HEK293 (cell line): ENCODE measurements at regions not wholly inside any gene's neighbourhood (a gene's known extent, or its start where the extent isn't known, plus 50 kb on each side); places are given as distances from the start of the nearest gene placed in this dataset.

ENCODE experiments used
- BCL11A ChIP-seq: fragments of 450-650 bp; formaldehyde crosslinking; IDR thresholded peaks from 2 replicates; pipeline ENCODE4 v1.5.1; 2016; ENCODE audit warnings: low read depth, missing biosample characterization, missing genetic modification characterization
- CTCF ChIP-seq: fragments of 450-650 bp; formaldehyde crosslinking; IDR thresholded peaks from 2 replicates; pipeline ENCODE4 v1.5.1; 2016; ENCODE audit warnings: missing biosample characterization, missing genetic modification characterization
- PRDM10 ChIP-seq: fragments of 450-650 bp; formaldehyde crosslinking; IDR thresholded peaks from 2 replicates; pipeline ENCODE4 v1.5.1; 2016; ENCODE audit warnings: missing biosample characterization, missing genetic modification characterization
- ZNF184 ChIP-seq: fragments of 450-650 bp; IDR thresholded peaks from 2 replicates; pipeline ENCODE4 v1.5.1; 2018; ENCODE audit warnings: missing biosample characterization, mild to moderate bottlenecking, missing genetic modification characterization
- ZNF274 ChIP-seq, 2 experiments: fragments of 200-500 bp in 1 of 2; fragments of 450-650 bp in 1 of 2; sonication (Bioruptor generic) in 1 of 2; formaldehyde crosslinking in 1 of 2; IDR thresholded peaks; 2 replicates each; pipeline versions ENCODE4 v1.5.1 to v1.6.1; 2014 to 2016; ENCODE audit warnings: borderline replicate concordance in 1 of 2, inconsistent platforms in 1 of 2, low read length in 1 of 2, missing biosample characterization in 1 of 2, missing genetic modification characterization in 1 of 2
- ZNF423 ChIP-seq: fragments of 450-650 bp; formaldehyde crosslinking; IDR thresholded peaks from 2 replicates; pipeline ENCODE4 v1.5.1; 2016; ENCODE audit warnings: missing biosample characterization, missing genetic modification characterization
- ZNF449 ChIP-seq: fragments of 450-650 bp; formaldehyde crosslinking; IDR thresholded peaks from 2 replicates; pipeline ENCODE4 v1.5.1; 2017; ENCODE audit warnings: missing biosample characterization, mild to moderate bottlenecking, missing genetic modification characterization, moderate library complexity
- ZNF660 ChIP-seq: fragments of 450-650 bp; IDR thresholded peaks from 2 replicates; pipeline ENCODE4 v1.5.1; 2018; ENCODE audit warnings: missing biosample characterization, mild to moderate bottlenecking, missing genetic modification characterization
- ZNF704 ChIP-seq: fragments of 450-650 bp; formaldehyde crosslinking; IDR thresholded peaks from 2 replicates; pipeline ENCODE4 v1.5.1; 2016; ENCODE audit warnings: missing biosample characterization, missing genetic modification characterization
- ZNF791 ChIP-seq: fragments of 450-650 bp; formaldehyde crosslinking; IDR thresholded peaks from 2 replicates; pipeline ENCODE4 v1.5.1; 2016; ENCODE audit warnings: missing biosample characterization, missing genetic modification characterization
- TF ChIP-seq, protein P1 (sequence below): fragments of 450-650 bp; formaldehyde crosslinking; IDR thresholded peaks from 2 replicates; pipeline ENCODE4 v1.5.1; 2016; ENCODE audit warnings: missing biosample characterization, missing genetic modification characterization
- TF ChIP-seq, protein P2 (sequence below): fragments of 450-650 bp; formaldehyde crosslinking; IDR thresholded peaks from 2 replicates; pipeline ENCODE4 v1.5.1; 2016; ENCODE audit warnings: missing biosample characterization, missing genetic modification characterization

DNA sequence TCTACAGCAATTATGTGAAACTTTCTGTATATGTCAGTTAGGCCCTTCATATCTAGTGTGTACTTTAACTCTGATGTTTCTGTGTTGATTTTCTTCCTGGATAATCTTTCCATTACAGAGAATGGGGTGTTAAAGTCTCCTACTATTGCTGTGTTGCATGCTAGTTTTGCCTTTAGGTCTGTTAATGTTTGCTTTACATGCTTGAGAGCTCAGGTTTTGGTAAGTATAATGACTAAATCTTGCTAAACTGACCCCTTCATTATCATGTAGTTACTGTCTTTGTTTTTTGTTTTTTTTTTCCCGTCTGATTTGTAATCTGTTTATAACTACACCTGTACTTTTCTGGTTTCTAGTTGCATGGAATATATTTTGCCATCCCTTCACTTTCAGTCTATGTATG, 63.6 kb upstream of the UGT2B15 start:
- TF ChIP-seq CTCF (tag by site-specific recombination) (no peak), PRDM10 (tag by site-specific recombination) (no peak), ZNF449 (tag by site-specific recombination) (no peak), ZNF704 (tag by site-specific recombination) (no peak), ZNF660 (tag by site-specific recombination) (no peak), ZNF791 (no peak), ZNF423 (tag by site-specific recombination) (no peak), ZNF274 (IDR thresholded peaks at IDR 0.05; ENCODE audit: low read length) (no peak), ZNF274 (tag by site-specific recombination; IDR thresholded peaks at IDR 0.05; ENCODE audit: borderline replicate concordance) (no peak), ZNF184 (tag by site-specific recombination) (no peak), BCL11A (no peak)
- TF ChIP-seq, protein P1, sequence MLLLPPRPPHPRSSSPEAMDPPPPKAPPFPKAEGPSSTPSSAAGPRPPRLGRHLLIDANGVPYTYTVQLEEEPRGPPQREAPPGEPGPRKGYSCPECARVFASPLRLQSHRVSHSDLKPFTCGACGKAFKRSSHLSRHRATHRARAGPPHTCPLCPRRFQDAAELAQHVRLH = no peak
- TF ChIP-seq, protein P2, sequence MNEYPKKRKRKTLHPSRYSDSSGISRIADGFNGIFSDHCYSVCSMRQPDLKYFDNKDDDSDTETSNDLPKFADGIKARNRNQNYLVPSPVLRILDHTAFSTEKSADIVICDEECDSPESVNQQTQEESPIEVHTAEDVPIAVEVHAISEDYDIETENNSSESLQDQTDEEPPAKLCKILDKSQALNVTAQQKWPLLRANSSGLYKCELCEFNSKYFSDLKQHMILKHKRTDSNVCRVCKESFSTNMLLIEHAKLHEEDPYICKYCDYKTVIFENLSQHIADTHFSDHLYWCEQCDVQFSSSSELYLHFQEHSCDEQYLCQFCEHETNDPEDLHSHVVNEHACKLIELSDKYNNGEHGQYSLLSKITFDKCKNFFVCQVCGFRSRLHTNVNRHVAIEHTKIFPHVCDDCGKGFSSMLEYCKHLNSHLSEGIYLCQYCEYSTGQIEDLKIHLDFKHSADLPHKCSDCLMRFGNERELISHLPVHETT (tag by site-specific recombination) = no peak
